Hematopoietic multipotent progenitor cell (in vitro differentiated cells): ENCODE measurements at regions not wholly inside any gene's neighbourhood (a gene's known extent, or its start where the extent isn't known, plus 50 kb on each side); places are given as distances from the start of the nearest gene placed in this dataset.
"Not testable (repeated sequence)": the region's sequence is repeated elsewhere in the genome, so short reads cannot be mapped to it uniquely, and the experiment has no call there.

Experiments
- DNase-seq, 3 donors: peaks; one replicate each; pipeline ENCODE4 v3.0.0-alpha.2; 2011 to 2015; ENCODE audit warnings: low read depth in 2 of 3, low spot score in 2 of 3

DNA sequence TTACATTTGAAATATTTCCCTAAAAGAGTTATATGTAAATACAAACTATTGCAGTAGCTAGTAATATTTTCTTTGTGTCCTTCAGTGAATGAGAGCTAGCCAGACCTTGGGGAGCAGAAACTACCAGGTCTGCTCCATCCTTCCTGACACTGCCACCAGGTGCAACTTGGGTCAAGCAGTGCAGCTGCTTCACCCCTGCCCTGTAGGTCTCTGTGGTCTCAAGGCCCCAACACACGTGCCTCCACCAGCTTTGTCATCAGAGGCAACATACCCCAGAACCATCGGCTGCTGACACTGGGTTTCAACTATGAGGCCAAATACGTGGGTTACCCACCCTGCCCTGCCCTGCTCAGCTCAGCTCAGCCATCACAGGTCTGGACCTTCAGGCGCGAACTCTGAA is 181.6 kb downstream of the FCRL5 start:
- DNase-seq, result no peak

DNA sequence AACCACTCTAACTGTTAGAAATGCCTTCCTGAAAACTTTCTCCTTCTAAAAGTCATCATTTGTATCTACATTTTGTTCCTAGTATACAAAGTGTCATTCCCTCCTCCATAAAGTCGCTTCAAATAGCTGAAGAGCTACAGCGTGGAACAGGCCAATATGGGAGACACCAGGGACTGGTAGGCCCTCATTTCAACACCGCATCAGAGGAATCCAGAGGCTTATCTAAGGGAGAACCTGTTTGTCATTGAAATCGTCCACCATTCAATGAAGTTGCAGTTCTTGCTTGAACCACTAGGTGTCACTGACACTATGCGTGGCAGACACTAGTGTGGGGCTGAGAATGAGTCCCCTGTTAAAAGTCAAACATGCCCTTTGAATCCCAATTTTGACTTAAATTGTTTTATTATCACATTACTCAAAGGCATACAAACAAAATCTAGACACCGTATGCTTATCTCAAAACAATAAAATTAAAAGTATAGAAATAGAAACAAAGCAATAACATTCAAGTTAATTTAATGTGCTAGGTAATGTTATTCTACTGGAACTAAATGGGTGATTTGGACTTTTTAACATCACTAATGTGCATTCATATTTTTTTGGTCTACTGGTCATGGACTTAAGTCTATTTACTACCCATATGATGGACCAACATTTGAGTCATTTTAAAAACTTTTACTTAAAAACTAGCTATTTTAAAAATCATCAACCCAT is 182.3 kb downstream of the FCRL5 start:
- peak; percentile 9 to 85 (median 47) for DNase-seq

GRCh38 chr1:157368941-157369340 is 183.4 kb downstream of the FCRL5 start:
- DNase-seq, result not testable (repeated sequence)

DNA sequence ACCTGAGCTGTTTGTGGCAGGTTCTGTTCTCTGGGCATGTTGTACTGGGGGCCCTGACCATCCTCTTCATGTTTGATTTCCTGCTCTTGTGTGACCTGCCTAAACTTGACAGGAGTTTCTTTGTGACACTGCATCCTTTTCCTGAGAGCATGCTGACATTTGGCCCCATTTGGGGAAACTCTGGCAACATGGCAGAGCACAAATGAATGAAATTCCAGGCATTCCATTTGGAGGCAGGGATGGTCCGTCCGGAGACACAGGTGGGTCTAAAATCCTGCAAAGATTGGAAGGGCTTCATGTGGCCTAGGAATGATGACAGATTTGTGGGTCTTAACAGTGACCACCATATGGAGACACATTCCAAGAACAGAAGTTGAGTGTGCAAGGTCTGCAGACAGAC is 184.0 kb downstream of the FCRL5 start:
- DNase-seq, result no peak

GRCh38 chr1:157367870-157368269 is 184.4 kb downstream of the FCRL5 start:
- DNase-seq, result no peak

GRCh38 chr1:157367091-157367739 is 185.1 kb downstream of the FCRL5 start:
- DNase-seq, result peak in 1 of 3 donors; percentile 39

DNA sequence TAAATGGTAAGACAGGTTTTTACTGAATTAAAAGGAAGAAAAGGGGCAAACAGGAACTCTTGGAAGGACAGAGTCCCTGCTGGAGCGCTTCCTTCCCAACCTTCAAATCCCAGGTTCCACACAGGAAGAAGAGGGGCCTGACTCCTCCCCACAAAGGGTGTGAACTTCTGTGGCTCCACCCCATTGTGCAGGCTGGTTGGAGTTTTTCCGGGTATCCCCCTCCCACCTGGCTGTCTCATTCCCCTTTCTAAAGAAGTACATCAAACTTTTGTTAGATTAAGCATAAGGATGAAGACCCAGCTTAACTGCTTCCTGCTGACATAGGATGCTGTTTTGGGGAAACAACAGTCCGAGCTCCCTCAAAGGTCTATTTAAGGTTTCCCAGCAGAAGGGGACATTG is 187.7 kb downstream of the FCRL5 start:
- no peak for DNase-seq

DNA sequence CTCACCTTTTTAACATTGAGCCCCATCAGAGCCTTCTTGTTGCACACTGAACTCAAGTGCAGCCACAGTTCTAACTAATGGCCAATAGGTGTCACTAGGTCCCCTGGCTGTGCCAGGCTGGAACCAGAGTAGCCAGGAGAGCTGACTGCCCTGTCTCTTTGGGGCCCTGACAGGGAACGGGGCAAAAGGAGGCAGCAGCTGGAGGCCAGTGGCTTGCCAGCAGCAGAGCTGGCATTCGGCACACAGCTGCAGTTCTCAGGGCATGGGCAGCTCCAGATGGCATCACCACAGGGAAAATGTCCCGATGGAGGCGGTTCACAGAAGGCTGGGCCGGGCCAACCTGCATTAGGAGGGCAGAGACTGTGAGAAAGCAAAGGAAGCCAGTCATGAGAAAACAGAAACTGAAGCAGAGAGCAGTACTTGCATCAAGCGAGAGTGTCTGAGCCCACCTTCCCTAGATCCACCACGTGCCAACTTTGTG is 188.6 kb downstream of the FCRL5 start:
- peak in 1 of 3 donors; percentile 63 for DNase-seq

DNA sequence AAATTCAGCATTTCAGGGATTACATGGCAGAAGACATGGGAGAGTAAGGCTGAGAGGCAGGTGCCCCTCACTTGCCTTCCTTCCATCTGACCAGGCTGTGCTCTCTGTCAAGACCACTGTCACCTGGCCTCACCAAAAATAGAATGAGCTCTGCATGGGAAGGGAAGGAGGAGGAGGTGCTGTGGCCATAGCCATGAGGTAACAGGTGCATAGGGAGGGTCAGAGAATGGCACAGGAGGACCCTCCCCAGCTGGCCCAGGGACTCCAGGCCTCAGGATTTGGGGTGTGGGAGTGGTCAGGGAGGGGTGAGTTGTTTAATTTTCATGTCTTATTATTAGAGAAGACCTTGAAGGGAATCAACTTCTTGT is 192.3 kb downstream of the FCRL5 start:
- no peak for DNase-seq

GRCh38 chr1:157359314-157360022 is 192.8 kb downstream of the FCRL5 start:
- DNase-seq, result no peak

DNA sequence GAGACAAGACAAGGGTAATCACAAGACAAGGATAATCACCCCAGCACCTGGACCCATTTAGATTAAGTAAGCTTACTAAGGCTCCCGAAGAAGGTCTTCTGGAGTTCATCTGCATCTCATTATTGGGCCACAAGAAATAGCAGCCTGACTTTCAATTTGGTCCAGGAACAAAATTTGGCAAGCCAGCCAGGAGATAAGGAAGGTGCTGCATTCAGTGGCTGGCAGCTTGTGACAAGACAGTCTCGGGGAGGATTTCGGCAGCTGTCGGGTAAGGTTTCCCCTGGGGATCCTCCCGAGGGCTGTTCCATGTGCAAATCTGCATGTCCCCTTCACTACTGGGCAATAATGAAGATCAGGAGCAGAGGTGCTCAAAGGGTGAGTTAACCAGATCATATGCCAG is 195.2 kb downstream of the FCRL5 start:
- DNase-seq, result no peak

DNA sequence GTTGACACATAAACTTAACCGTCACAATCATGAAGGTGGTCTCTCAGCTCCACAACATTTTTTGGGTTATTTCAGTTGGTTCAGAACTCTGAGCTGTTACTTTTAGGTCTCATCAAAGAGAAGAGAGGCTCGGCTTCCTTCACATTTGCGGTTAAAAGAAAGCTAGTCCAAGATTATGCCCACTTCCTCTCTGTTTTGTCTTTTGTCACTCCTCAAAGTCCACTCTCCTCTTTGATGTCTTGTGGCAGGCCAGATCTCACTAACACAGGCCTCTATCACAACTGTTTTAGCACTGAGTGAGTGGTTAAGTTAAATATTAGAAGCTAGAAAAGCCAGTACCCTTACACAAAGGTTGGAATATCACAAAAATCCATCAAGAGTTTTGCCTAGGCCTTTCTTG is 195.7 kb downstream of the FCRL5 start:
- no peak for DNase-seq

- no peak for DNase-seq
These were observed 198.8 kb downstream of the FCRL5 start for GRCh38 chr1:157353546-157353945.

GRCh38 chr1:157352817-157353408 is 199.4 kb downstream of the FCRL5 start:
- no peak for DNase-seq

DNA sequence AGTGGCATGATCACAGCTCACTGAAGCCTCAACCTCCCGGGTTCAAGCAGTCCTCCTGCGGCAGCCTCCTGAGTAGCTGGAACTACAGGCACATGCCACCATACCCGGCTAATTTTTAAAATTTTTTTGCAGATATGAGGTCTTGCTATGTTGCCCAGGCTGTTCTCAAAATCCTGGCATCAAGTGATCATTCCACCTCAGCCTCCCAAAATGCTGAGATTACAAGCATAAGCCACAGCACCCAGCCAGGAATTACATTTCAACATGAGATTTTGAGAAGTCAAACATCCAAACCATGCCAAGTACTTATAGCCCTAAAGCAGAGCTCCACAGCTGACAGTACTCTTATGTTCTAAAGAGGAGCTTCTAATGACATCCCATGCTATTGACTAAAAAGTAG is 200.1 kb downstream of the FCRL5 start:
- DNase-seq, result no peak

DNA sequence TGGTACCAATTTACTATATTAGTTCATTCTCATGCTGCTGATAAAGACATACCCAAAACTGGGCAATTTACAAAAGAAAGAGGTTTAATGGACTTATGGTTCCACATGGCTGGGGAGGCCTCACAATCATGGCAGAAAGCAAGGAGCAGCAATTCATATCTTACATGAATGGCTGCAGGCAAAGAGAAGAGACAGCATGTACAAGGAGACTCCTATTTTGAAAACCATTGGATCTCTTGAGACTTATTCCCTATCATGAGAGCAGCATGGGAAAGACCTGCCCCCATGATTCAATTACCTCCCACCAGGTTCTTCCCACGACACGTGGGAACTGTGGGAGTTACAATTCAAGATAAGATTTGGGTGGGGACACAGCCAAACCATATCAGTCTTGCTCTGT is 200.5 kb downstream of the FCRL5 start:
- DNase-seq, result not testable (repeated sequence)

- no peak for DNase-seq
These were observed 203.5 kb downstream of the FCRL5 start for GRCh38 chr1:157348538-157349480.

DNA sequence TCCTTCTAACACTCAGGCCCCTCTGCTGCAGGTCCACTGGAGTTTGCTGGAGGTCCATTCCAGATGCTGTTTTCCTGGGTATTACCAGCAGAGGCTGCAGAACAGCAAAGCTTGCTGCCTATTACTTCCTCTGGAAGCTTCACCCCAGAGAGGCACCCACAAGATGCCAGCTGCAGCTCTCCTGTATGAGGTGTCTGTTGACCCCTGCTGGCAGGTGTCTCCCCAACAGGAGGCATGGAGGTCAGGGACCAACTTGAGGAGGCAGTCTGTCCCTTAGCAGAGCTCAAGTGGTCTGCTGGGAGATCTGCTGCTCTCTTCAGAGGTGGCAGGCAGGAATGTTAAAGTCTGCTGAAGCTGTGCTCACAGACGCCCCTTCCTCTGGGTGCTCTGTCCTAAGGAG is 204.8 kb downstream of the FCRL5 start:
- DNase-seq, result no peak

- DNase-seq, result not testable (repeated sequence)
These were observed 199.6 kb upstream of the ETV3 start for GRCh38 chr1:157337785-157338184.

- no peak for DNase-seq
These were observed 196.9 kb upstream of the ETV3 start for GRCh38 chr1:157335056-157335455.
